Suprapubic skin (tissue), 4 donors: ENCODE measurements at regions not wholly inside any gene's neighbourhood (a gene's known extent, or its start where the extent isn't known, plus 50 kb on each side); places are given as distances from the start of the nearest gene placed in this dataset.

Experiments used
- DNase-seq, 2 donors: peaks; one replicate each; pipeline ENCODE4 v3.0.0-alpha.2; 2019; ENCODE audit warnings: low spot score in 2 of 2
- H3K27ac ChIP-seq: fragments of 200-600 bp; sonication (generic); one replicate; pipeline ENCODE4 v1.5.1; 2019
- H3K27me3 ChIP-seq: fragments of 200-600 bp; sonication (generic); one replicate; pipeline ENCODE4 v1.5.1; 2019
- H3K36me3 ChIP-seq: fragments of 200-600 bp; sonication (generic); one replicate; pipeline ENCODE4 v1.5.1; 2019
- H3K4me1 ChIP-seq: fragments of 200-600 bp; sonication (generic); one replicate; pipeline ENCODE4 v1.5.1; 2019
- H3K4me3 ChIP-seq: fragments of 200-600 bp; sonication (generic); one replicate; pipeline ENCODE4 v1.5.1; 2019; ENCODE audit warnings: mild to moderate bottlenecking
- H3K9me3 ChIP-seq: fragments of 200-600 bp; sonication (generic); one replicate; pipeline ENCODE4 v1.5.1; 2019
- EP300 ChIP-seq: sonication (generic); formaldehyde crosslinking; IDR thresholded peaks from one replicate; pipeline ENCODE4 v1.6.1; 2017; ENCODE audit warnings: antibody characterized with exemption
- POLR2A ChIP-seq, 2 donors: fragments of 450-650 bp; IDR thresholded peaks; one replicate each; pipeline ENCODE4 v1.6.1; 2017; ENCODE audit warnings: antibody characterized with exemption in 2 of 2, mild to moderate bottlenecking in 2 of 2, moderate library complexity in 2 of 2
- POLR2AphosphoS5 ChIP-seq, 3 donors: sonication (generic); formaldehyde crosslinking; IDR thresholded peaks; one replicate each; pipeline ENCODE4 v1.6.1; 2017; ENCODE audit warnings: antibody characterized with exemption in 3 of 3
- WGBS: methylation state at CpG from one replicate; pipeline ENCODE4 v1.1.5; 2018; 5-methylcytosine and 5-hydroxymethylcytosine counted together
- TF ChIP-seq, protein P1 (sequence below), 2 donors: fragments of 200-600 bp in 1 of 2; fragments of 450-650 bp in 1 of 2; sonication (generic) in 1 of 2; IDR thresholded peaks; one replicate each; pipeline ENCODE4 v1.5.1; 2016 to 2019; ENCODE audit warnings: antibody characterized with exemption in 2 of 2, mild to moderate bottlenecking in 1 of 2, moderate library complexity in 1 of 2

DNA sequence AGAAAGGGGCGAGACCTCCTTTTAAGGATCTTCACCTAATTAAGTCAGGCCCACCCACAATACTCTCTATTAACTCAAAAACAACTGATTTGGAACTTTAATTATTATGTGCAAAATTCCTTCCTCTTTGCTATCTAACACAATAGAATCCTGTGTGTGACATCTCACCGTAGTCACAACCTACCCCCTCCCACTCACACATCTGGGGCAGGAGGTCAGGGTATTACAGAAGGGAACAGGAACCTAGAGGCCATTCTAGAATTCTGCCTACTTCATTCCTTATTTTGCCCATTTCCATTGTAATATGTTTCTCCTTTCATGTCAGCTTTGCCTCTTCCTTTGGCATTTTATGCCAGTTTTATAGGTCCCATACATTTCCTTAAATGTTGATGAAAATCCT lies 829.3 kb upstream of the ID2 start:
- no peaks in the 10 kb centered on the region for H3K27me3 ChIP-seq
- no peak for TF ChIP-seq EP300
- no peak for TF ChIP-seq POLR2A (IDR thresholded peaks at IDR 0.05)
- TF ChIP-seq POLR2AphosphoS5 (IDR thresholded peaks at IDR 0.05): no peak
- TF ChIP-seq, protein P1, sequence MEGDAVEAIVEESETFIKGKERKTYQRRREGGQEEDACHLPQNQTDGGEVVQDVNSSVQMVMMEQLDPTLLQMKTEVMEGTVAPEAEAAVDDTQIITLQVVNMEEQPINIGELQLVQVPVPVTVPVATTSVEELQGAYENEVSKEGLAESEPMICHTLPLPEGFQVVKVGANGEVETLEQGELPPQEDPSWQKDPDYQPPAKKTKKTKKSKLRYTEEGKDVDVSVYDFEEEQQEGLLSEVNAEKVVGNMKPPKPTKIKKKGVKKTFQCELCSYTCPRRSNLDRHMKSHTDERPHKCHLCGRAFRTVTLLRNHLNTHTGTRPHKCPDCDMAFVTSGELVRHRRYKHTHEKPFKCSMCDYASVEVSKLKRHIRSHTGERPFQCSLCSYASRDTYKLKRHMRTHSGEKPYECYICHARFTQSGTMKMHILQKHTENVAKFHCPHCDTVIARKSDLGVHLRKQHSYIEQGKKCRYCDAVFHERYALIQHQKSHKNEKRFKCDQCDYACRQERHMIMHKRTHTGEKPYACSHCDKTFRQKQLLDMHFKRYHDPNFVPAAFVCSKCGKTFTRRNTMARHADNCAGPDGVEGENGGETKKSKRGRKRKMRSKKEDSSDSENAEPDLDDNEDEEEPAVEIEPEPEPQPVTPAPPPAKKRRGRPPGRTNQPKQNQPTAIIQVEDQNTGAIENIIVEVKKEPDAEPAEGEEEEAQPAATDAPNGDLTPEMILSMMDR (IDR thresholded peaks at IDR 0.05): no peak
- no peaks in the 10 kb centered on the region for H3K4me1 ChIP-seq
- no peaks in the 10 kb centered on the region for H3K9me3 ChIP-seq
- DNase-seq: no peak
- no peaks in the 10 kb centered on the region for H3K36me3 ChIP-seq
- WGBS: 71% methylated on average over 2 of the region's 2 CpGs
- no peak overlapping the region for H3K27ac ChIP-seq
- no peak overlapping the region for H3K4me3 ChIP-seq

- no peaks in the 10 kb centered on the region for H3K4me1 ChIP-seq
- no peaks in the 10 kb centered on the region for H3K27me3 ChIP-seq
- H3K27ac ChIP-seq: no peak overlapping the region
- H3K9me3 ChIP-seq: no peaks in the 10 kb centered on the region
- no peak overlapping the region for H3K4me3 ChIP-seq
- TF ChIP-seq POLR2A (IDR thresholded peaks at IDR 0.05) (no peak), EP300 (no peak), POLR2AphosphoS5 (IDR thresholded peaks at IDR 0.05) (no peak)
- TF ChIP-seq, protein P1 (IDR thresholded peaks at IDR 0.05): no peak
- no peaks in the 10 kb centered on the region for H3K36me3 ChIP-seq
- DNase-seq: no peak
- 56% methylated on average over 1 of the region's 1 CpG for WGBS
Observed at GRCh38 chr2:7857904-7858303, 824.0 kb upstream of the ID2 start.

DNA sequence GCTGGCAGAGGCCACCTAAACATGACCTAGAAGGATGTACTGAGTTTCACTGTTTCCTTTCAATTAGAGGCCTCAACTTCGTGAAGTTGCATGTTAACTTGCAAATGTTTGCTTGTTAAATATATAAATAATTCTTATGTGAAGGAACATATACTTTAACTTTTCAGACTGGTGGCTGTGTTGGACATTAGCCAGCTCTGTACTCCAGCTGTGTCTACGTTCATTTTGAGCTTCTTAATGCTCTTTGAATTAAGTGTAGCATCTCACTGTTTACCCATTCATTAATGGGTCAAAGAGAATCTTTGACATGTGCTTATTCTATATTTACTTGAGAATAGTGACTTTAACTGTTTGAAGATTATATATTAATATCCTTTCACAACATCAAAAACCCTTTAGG lies 823.2 kb upstream of the ID2 start:
- no peaks in the 10 kb centered on the region for H3K27me3 ChIP-seq
- no peak overlapping the region for H3K27ac ChIP-seq
- H3K36me3 ChIP-seq: no peaks in the 10 kb centered on the region
- DNase-seq: no peak
- TF ChIP-seq EP300 (no peak), POLR2A (IDR thresholded peaks at IDR 0.05) (no peak), POLR2AphosphoS5 (IDR thresholded peaks at IDR 0.05) (no peak)
- TF ChIP-seq, protein P1 (IDR thresholded peaks at IDR 0.05): no peak
- H3K4me1 ChIP-seq: no peaks in the 10 kb centered on the region
- 58% methylated on average over 2 of the region's 2 CpGs for WGBS
- H3K9me3 ChIP-seq: no peaks in the 10 kb centered on the region
- H3K4me3 ChIP-seq: no peak overlapping the region

DNA sequence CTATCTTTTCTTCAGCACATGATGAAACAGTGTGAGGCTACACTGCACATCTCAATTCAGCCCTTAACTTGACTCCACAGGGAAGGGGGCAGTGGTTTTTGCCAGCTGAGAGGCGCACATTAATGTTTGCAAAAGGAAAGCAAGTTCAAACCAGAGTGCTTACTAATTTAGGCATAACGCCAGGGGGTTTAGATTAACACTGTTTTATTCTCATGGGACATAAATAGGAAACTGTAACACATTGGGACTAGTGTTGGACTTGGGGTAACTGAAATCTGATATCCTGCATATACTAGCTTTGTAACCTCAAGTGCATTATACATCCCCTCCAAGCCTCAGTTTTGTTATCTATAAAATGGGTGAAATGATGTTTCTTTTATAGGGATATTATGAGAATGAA lies 821.2 kb upstream of the ID2 start:
- DNase-seq: no peak
- no peak for TF ChIP-seq POLR2A (IDR thresholded peaks at IDR 0.05)
- no peak for TF ChIP-seq EP300
- no peak for TF ChIP-seq POLR2AphosphoS5 (IDR thresholded peaks at IDR 0.05)
- TF ChIP-seq, protein P1 (IDR thresholded peaks at IDR 0.05): no peak
- no peaks in the 10 kb centered on the region for H3K27me3 ChIP-seq
- 45% methylated on average over 2 of the region's 2 CpGs for WGBS
- no peaks in the 10 kb centered on the region for H3K4me1 ChIP-seq
- no peak overlapping the region for H3K27ac ChIP-seq
- H3K4me3 ChIP-seq: no peak overlapping the region
- no peaks in the 10 kb centered on the region for H3K9me3 ChIP-seq
- H3K36me3 ChIP-seq: no peaks in the 10 kb centered on the region

- Histone ChIP-seq H3K4me3 (no peak overlapping the region), H3K27ac (no peak overlapping the region), H3K36me3 (no peaks in the 10 kb centered on the region), H3K9me3 (no peaks in the 10 kb centered on the region), H3K4me1 (no peaks in the 10 kb centered on the region), H3K27me3 (no peaks in the 10 kb centered on the region)
- DNase-seq: no peak
- 78% methylated on average over 8 of the region's 8 CpGs for WGBS
- TF ChIP-seq POLR2AphosphoS5 (IDR thresholded peaks at IDR 0.05): no peak
- TF ChIP-seq EP300: no peak
- TF ChIP-seq, protein P1 (IDR thresholded peaks at IDR 0.05): no peak
- TF ChIP-seq POLR2A (IDR thresholded peaks at IDR 0.05): no peak
Observed at GRCh38 chr2:7861910-7862702, 819.8 kb upstream of the ID2 start.
